ENCODE measurements at regions not wholly inside any gene's neighbourhood (a gene's known extent, or its start where the extent isn't known, plus 50 kb on each side); places are given as distances from the start of the nearest gene placed in this dataset.

- TF ChIP-seq, protein P1, sequence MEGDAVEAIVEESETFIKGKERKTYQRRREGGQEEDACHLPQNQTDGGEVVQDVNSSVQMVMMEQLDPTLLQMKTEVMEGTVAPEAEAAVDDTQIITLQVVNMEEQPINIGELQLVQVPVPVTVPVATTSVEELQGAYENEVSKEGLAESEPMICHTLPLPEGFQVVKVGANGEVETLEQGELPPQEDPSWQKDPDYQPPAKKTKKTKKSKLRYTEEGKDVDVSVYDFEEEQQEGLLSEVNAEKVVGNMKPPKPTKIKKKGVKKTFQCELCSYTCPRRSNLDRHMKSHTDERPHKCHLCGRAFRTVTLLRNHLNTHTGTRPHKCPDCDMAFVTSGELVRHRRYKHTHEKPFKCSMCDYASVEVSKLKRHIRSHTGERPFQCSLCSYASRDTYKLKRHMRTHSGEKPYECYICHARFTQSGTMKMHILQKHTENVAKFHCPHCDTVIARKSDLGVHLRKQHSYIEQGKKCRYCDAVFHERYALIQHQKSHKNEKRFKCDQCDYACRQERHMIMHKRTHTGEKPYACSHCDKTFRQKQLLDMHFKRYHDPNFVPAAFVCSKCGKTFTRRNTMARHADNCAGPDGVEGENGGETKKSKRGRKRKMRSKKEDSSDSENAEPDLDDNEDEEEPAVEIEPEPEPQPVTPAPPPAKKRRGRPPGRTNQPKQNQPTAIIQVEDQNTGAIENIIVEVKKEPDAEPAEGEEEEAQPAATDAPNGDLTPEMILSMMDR (IDR thresholded peaks at IDR 0.05): no peak
- TF ChIP-seq, protein P2, sequence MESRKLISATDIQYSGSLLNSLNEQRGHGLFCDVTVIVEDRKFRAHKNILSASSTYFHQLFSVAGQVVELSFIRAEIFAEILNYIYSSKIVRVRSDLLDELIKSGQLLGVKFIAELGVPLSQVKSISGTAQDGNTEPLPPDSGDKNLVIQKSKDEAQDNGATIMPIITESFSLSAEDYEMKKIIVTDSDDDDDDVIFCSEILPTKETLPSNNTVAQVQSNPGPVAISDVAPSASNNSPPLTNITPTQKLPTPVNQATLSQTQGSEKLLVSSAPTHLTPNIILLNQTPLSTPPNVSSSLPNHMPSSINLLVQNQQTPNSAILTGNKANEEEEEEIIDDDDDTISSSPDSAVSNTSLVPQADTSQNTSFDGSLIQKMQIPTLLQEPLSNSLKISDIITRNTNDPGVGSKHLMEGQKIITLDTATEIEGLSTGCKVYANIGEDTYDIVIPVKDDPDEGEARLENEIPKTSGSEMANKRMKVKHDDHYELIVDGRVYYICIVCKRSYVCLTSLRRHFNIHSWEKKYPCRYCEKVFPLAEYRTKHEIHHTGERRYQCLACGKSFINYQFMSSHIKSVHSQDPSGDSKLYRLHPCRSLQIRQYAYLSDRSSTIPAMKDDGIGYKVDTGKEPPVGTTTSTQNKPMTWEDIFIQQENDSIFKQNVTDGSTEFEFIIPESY (IDR thresholded peaks at IDR 0.05; ENCODE audit: borderline replicate concordance, low read depth): no peak
- no peak for TF ChIP-seq RXRA (IDR thresholded peaks at IDR 0.05; ENCODE audit: borderline replicate concordance, low read depth)
- no peak for TF ChIP-seq EZH2phosphoT487 (IDR thresholded peaks at IDR 0.05; ENCODE audit: borderline replicate concordance, low read depth)
- no peak for TF ChIP-seq MAX (IDR thresholded peaks at IDR 0.05; ENCODE audit: low read depth)
- TF ChIP-seq TAF1 (IDR thresholded peaks at IDR 0.05; ENCODE audit: borderline replicate concordance, low read depth, low read length): no peak
- no peak for TF ChIP-seq MXI1 (IDR thresholded peaks at IDR 0.05; ENCODE audit: low read depth, low read length)
- no peak for TF ChIP-seq POLR2AphosphoS5 (IDR thresholded peaks at IDR 0.05; ENCODE audit: low read depth, low read length)
- no peak for TF ChIP-seq TEAD4 (IDR thresholded peaks at IDR 0.05; ENCODE audit: borderline replicate concordance, insufficient read depth)
- no peak for TF ChIP-seq JUND (IDR thresholded peaks at IDR 0.05)
- TF ChIP-seq RAD21 (IDR thresholded peaks at IDR 0.05; ENCODE audit: low read length): no peak
- no peak for TF ChIP-seq USF1 (IDR thresholded peaks at IDR 0.05; ENCODE audit: borderline replicate concordance, low read depth)
- TF ChIP-seq GABPA (IDR thresholded peaks at IDR 0.05; ENCODE audit: low read depth): no peak
- no peak for TF ChIP-seq SMC3 (IDR thresholded peaks at IDR 0.05; ENCODE audit: low read depth, low read length)
Observed at GRCh38 chr14:76643887-76644286, 117.4 kb upstream of the VASH1 start.
